BLaER1 (cell line): ENCODE measurements at regions not wholly inside any gene's neighbourhood (a gene's known extent, or its start where the extent isn't known, plus 50 kb on each side); places are given as distances from the start of the nearest gene placed in this dataset.
A peak's percentile ranks its signal among the peaks of the same experiment; 100 is the strongest.
"Not testable (repeated sequence)": the region's sequence is repeated elsewhere in the genome, so short reads cannot be mapped to it uniquely, and the experiment has no call there.

Experiments used
- H3K27ac ChIP-seq: shearing (Covaris generic); formaldehyde crosslinking; 2 replicates; pipeline ENCODE4 v1.8.1; 2022
- H3K27me3 ChIP-seq: shearing (Covaris generic); formaldehyde crosslinking; 2 replicates; pipeline ENCODE4 v1.8.1; 2022
- H3K36me3 ChIP-seq: shearing (Covaris generic); formaldehyde crosslinking; 2 replicates; pipeline ENCODE4 v1.8.1; 2022
- H3K4me1 ChIP-seq: shearing (Covaris generic); formaldehyde crosslinking; 2 replicates; pipeline ENCODE4 v1.8.1; 2022
- H3K4me2 ChIP-seq: shearing (Covaris generic); formaldehyde crosslinking; 2 replicates; pipeline ENCODE4 v1.8.1; 2022
- H3K4me3 ChIP-seq: shearing (Covaris generic); formaldehyde crosslinking; 2 replicates; pipeline ENCODE4 v1.8.1; 2022
- H3K9ac ChIP-seq: shearing (Covaris generic); formaldehyde crosslinking; 2 replicates; pipeline ENCODE4 v1.8.1; 2022
- H3K9me3 ChIP-seq: shearing (Covaris generic); formaldehyde crosslinking; 2 replicates; pipeline ENCODE4 v1.8.1; 2022
- H4K20me1 ChIP-seq: shearing (Covaris generic); formaldehyde crosslinking; 2 replicates; pipeline ENCODE4 v1.8.1; 2022
- Cebpa-rat ChIP-seq: shearing (Covaris generic); IDR thresholded peaks from 2 replicates; pipeline ENCODE4 v1.8.1; 2022

DNA sequence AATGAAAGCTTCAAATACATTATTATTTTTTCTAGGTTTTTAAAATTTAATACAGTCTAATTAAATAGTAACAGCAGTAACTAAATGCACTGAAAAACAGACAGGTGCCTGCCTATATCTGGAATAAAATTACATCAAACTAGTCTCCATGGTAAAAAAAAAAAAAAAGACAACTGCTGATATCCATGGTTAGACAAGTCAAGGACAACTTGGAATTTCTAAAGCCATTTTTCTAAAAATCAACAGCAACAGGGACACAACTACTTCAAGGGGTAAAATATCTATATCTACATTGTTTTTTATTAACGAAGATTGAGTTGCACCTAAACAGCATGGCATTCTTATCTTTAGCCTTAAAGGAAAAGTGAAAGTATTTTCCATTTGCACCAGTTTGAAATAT is 74.7 kb upstream of the VPREB1 start:
- H3K27ac ChIP-seq = no peak overlapping the region
- H3K4me2 ChIP-seq = no peak overlapping the region
- no peaks in the 10 kb centered on the region for H3K36me3 ChIP-seq
- TF ChIP-seq Cebpa-rat = no peak
- H3K4me1 ChIP-seq = peaks cover 65% of the 10 kb centered on the region
- H3K4me3 ChIP-seq = no peak overlapping the region
- H3K9ac ChIP-seq = no peak overlapping the region
- H3K27me3 ChIP-seq = no peaks in the 10 kb centered on the region
- no peaks in the 10 kb centered on the region for H3K9me3 ChIP-seq
- H4K20me1 ChIP-seq = no peaks in the 10 kb centered on the region

DNA sequence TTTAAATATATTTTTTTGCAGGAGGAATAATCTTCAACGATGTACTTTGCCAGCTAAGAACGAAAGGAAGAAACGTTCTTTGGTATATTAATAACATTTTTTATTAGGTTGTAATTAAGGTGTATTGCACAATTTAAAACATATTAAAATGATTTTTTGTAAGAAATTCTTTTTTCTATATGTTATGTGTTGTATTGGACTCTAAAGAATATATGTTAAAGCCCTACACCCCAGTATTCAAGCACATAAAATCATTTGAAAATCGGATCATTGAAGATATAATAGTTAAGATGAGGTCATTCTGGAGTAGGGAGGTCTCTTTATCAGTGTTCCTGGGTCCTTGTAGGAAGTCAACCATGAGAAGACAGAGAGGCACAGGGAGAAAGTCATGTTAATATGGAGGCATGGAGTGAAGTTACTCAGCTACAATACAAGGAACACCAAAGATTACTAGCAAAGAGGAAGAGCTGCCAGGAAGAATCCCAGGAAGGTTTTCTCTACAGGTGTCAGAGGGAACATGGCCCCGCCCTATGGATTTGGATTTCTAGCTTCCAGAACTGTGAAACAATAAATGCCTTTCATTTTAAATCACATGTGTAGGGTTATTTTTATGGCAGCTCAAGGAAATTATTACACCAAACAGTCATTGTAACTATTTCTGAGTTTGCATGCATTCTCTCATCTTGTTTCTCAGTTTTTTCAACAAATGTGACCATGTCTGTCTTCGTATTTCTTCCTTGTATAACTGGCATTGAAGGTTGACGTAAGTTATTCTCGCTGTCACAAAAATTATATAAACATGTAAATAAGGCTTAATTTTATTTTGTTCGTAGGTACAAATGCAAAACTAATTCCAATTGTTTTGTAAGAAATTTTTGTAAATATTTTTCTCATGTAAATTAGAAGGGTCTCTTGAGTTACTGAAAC is 75.4 kb upstream of the VPREB1 start:
- Histone ChIP-seq H3K4me2 (peak overlapping the region; percentile 94), H3K36me3 (no peaks in the 10 kb centered on the region), H3K9me3 (no peaks in the 10 kb centered on the region), H3K9ac (no peak overlapping the region), H4K20me1 (no peaks in the 10 kb centered on the region), H3K4me3 (peak overlapping the region; percentile 63), H3K4me1 (peaks cover 72% of the 10 kb centered on the region), H3K27ac (peak overlapping the region; percentile 95), H3K27me3 (no peaks in the 10 kb centered on the region)
- TF ChIP-seq Cebpa-rat = no peak

DNA sequence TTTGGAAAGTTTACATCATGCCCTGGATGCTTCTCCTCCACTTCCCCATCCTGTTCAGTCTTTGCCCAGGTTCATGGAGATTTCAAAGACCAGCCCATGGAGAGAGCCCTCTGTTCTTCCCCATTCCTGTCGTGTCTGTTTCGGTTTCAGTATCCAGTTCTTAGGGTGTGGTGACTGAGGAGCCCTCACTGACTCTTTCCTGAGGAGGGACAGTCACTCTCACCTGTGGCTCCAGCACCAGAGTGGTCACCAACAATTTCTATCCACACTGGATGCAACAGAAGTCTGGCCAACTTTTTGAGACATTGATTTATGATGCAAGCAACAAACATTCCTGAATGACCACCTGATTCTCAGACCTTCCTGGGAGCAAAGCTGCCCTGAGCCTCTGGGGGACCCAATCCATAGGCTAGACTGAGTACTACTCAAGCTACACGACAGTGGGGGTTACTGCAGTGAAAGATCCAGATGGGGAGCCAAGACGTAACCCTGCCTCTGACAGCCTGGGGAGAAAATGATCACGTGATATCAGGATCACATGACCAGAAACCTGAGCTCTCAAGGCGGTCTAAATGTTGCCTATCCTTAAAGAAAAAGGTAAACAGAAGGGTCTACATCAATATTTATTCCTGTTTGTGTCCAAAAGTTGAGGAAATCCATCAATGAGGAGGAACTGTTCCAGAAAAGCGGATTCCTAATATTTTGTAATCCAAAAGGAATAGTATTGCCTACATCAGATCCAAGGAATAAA is 76.2 kb upstream of the VPREB1 start:
- peak overlapping the region; percentile 82 for H3K9ac ChIP-seq
- H4K20me1 ChIP-seq = no peaks in the 10 kb centered on the region
- H3K27me3 ChIP-seq = no peaks in the 10 kb centered on the region
- H3K4me2 ChIP-seq = peak overlapping the region; percentile 94
- peak overlapping the region; percentile 63 for H3K4me3 ChIP-seq
- no peak for TF ChIP-seq Cebpa-rat
- H3K9me3 ChIP-seq = no peaks in the 10 kb centered on the region
- peak overlapping the region; percentile 95 for H3K27ac ChIP-seq
- H3K4me1 ChIP-seq = peaks cover 80% of the 10 kb centered on the region
- no peaks in the 10 kb centered on the region for H3K36me3 ChIP-seq

DNA sequence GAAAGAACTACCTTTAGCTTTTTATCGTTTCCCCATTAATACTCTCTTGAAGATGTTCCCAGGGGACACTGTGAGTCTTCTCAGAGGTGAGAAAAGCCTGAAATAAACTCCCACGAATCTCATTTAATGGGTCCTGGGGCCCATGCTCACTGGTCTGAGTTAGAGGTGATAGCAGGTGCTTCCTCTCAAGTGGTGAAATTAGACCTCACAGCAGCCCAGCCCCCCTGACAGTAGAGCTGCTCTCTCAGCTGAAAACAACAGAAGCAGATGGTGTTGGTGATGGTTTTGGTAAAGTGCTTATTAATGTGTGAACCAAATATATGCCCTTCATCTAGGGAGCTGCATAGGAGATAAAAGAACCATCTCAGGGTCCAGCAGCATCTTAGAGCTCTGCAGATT is 76.8 kb upstream of the VPREB1 start:
- TF ChIP-seq Cebpa-rat = no peak
- Histone ChIP-seq H3K27ac (peak overlapping the region; percentile 95), H4K20me1 (no peaks in the 10 kb centered on the region), H3K27me3 (no peaks in the 10 kb centered on the region), H3K9ac (peak overlapping the region; percentile 82), H3K4me1 (peaks cover 86% of the 10 kb centered on the region), H3K4me2 (peak overlapping the region; percentile 94), H3K36me3 (no peaks in the 10 kb centered on the region), H3K4me3 (peak overlapping the region; percentile 63), H3K9me3 (no peaks in the 10 kb centered on the region)

DNA sequence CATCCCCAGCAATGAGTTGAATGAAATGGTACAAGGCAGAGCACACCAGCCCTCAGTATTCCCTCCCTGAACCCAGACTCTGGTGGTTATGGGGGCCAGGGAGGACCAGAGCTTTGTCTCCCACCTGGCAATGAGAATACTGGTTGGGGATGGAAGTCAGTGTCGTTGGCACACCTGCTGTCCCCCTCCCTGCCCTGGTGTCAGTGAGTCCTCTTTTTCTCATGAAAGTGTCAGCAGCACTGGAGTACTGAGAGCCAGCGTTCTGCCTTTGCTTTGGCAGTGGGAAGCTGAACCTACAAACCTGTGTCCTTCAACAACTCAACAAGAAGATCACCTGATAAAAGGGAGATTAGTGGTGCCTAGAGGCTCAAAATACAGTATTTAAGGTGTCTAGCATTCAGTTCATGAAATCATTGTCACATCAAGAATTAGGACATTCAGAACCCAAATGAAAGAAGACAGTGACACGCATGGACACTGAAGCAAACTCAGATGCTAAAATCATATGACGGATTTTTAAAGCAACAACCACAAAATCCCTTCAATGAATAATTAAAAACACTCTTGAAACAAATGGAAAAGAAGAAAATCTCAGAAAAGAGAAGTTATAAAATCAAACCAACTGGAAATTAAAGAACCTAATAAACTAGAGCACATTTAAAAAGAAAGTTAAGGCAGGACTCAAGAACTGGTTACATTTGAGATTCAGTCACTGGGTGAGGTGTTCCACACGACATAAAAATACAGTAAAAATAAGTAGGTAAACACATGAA is 77.5 kb upstream of the VPREB1 start:
- Histone ChIP-seq H4K20me1 (no peaks in the 10 kb centered on the region), H3K4me3 (peak overlapping the region; percentile 63), H3K27ac (peak overlapping the region; percentile 95), H3K4me1 (peaks cover 93% of the 10 kb centered on the region), H3K36me3 (no peaks in the 10 kb centered on the region), H3K9me3 (no peaks in the 10 kb centered on the region), H3K27me3 (no peaks in the 10 kb centered on the region), H3K9ac (peak overlapping the region; percentile 82), H3K4me2 (peak overlapping the region; percentile 94)
- TF ChIP-seq Cebpa-rat = no peak

DNA sequence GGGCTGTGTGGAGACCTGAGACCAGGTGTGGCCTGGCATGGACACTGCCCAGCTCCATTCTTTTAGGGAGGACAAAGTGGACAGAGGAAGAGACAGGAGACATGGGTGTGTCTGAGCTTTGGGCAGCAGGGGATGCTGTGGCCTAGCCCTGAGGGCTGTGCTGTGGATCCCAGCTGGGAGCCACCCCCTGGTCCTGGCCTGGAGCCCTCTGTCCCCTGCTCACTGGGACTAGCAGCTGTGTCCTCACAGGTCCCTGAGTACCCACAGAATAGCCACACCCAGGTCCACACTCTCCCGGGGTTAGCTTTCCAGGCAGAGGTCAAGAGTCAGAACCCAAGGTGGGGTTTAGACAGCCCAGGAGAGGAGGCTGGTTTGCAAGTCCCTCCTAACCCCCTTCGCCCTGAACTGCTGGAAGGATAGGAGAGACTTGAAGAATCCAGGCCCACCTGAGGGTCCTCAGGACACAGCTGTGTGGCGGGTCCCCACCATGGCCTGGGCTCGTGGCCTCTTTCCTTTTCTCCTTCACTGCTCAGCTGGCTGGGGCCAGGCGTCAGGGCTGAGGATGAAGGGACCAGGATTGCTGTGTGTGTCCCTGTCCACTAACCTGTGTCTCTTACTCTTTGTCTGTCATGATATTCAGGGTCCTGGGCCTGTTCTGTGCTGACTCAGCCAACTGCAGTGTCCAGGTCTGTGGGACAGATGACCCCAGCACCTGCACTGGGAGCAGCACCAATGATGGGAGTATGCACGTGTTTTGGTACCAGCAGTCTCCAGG is 78.5 kb upstream of the VPREB1 start:
- Histone ChIP-seq H3K9me3 (no peaks in the 10 kb centered on the region), H3K4me2 (peak overlapping the region; percentile 94), H3K27ac (peak overlapping the region; percentile 95), H3K27me3 (no peaks in the 10 kb centered on the region), H4K20me1 (no peaks in the 10 kb centered on the region), H3K4me1 (peaks cover 96% of the 10 kb centered on the region), H3K4me3 (no peak overlapping the region), H3K36me3 (no peaks in the 10 kb centered on the region), H3K9ac (peak overlapping the region; percentile 82)
- no peak for TF ChIP-seq Cebpa-rat

DNA sequence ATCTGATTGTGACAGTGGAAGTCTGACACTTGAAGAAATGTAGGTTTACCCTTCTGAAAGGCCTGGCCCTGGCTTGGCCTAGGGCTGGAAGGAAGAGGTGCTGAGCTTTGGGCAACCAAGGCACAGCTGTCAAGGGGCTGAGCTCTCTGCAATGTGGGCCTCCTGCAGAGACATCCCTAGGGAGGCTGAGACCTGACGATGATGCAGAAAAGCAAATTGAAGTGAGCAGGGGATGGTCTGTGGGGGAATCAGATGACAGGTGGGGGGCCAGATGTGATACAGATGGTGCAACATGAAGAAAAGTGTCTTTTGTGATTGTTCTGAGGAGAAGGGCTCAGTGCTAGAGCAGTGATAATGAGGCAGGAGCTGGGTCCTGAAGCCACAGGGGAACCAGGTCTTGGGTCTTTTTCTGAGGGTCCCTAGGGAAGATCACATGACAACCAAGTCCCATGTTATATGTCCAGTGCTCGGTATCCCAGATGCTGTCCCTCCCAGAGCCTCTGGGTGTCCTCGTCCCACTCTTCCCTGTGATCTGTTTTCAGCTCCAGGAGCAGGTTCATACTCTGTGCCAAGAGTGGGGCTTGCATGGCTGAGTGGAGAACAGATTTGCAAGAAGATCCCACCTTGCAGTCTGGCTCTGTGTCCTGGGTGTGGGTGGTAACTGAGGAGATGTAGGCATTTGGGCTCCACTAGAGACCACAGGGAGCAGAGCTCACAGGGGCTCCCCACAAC is 79.9 kb upstream of the VPREB1 start:
- Histone ChIP-seq H3K9ac (peak overlapping the region; percentile 82), H3K9me3 (no peaks in the 10 kb centered on the region), H3K4me3 (no peak overlapping the region), H3K27me3 (no peaks in the 10 kb centered on the region), H3K4me2 (peak overlapping the region; percentile 94), H3K36me3 (no peaks in the 10 kb centered on the region), H3K27ac (peak overlapping the region; percentile 95), H4K20me1 (no peaks in the 10 kb centered on the region), H3K4me1 (peaks cover 82% of the 10 kb centered on the region)
- no peak for TF ChIP-seq Cebpa-rat

DNA sequence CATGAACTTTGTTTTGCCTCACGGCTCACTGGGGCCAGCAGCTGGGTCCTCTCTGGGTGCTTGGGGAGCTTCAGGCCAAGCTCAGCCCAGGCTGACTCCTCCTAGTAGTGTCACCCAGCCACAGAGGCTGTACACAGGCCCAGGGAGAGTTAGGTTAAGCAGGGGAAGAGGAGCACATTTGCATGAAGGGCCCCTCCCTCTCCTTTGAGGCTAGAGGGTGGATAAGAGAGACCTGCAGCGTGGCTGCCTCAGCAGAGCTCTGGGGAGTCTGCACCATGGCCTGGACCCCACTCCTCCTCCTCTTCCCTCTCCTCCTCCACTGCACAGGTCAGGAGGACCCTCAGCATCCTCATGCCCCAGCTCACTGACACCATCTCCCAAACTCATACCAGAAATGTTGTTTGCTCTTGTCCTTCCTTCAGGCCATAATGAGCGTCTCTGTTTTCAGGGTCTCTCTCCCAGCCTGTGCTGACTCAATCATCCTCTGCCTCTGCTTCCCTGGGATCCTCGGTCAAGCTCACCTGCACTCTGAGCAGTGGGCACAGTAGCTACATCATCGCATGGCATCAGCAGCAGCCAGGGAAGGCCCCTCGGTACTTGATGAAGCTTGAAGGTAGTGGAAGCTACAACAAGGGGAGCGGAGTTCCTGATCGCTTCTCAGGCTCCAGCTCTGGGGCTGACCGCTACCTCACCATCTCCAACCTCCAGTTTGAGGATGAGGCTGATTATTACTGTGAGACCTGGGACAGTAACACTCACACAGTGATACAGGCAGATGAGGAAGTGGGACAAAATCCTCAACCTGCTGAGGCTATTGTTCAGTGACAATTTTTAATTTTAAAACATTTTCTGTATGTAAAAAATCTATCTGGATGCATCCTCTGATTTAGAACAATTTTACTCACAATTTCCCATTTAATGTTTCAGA is 82.4 kb upstream of the VPREB1 start:
- H3K9ac ChIP-seq = peak overlapping the region; percentile 46; the same call in 1 of the 2 replicates

DNA sequence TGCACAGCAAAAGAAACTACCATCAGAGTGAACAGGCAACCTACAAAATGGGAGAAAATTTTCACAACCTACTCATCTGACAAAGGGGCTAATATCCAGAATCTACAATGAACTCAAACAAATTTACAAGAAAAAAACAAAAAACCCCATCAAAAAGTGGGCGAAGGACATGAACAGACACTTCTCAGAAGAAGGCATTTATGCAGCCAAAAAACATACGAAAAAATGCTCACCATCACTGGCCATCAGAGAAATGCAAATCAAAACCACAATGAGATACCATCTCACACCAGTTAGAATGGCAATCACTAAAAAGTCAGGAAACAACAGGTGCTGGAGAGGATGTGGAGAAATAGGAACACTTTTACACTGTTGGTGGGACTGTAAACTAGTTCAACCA is 83.8 kb upstream of the VPREB1 start:
- H3K4me3 ChIP-seq = not testable (repeated sequence)

More for the DNA sequence above, 82.4 kb upstream of the VPREB1 start:
- no peaks in the 10 kb centered on the region for H4K20me1 ChIP-seq
- no peak for TF ChIP-seq Cebpa-rat
- H3K9me3 ChIP-seq = no peaks in the 10 kb centered on the region
- H3K4me1 ChIP-seq = peaks cover 79% of the 10 kb centered on the region
- no peaks in the 10 kb centered on the region for H3K27me3 ChIP-seq
- H3K4me2 ChIP-seq = peak overlapping the region; percentile 94
- H3K36me3 ChIP-seq = no peaks in the 10 kb centered on the region
- H3K4me3 ChIP-seq = no peak overlapping the region
- peak overlapping the region; percentile 73 for H3K27ac ChIP-seq

More for the DNA sequence above, 83.8 kb upstream of the VPREB1 start:
- H3K27me3 ChIP-seq, H3K36me3 ChIP-seq, H3K27ac ChIP-seq, H3K9me3 ChIP-seq, H4K20me1 ChIP-seq, H3K4me2 ChIP-seq, H3K9ac ChIP-seq: not testable (repeated sequence)
- H3K4me1 ChIP-seq = peaks cover 74% of the 10 kb centered on the region
